Lower leg skin (tissue), 4 donors: ENCODE measurements at regions not wholly inside any gene's neighbourhood (a gene's known extent, or its start where the extent isn't known, plus 50 kb on each side); places are given as distances from the start of the nearest gene placed in this dataset.

Experiments used
- DNase-seq, 2 donors: peaks; one replicate each; pipeline ENCODE4 v3.0.0-alpha.2; 2019; ENCODE audit warnings: low spot score in 2 of 2
- H3K4me3 ChIP-seq: fragments of 200-600 bp; sonication (generic); 2 replicates; pipeline ENCODE4 v1.5.1; 2017; ENCODE audit warnings: mild to moderate bottlenecking, low read depth; ENCODE audit not compliant: poor library complexity, severe bottlenecking
- POLR2A ChIP-seq, 2 donors: fragments of 450-650 bp; IDR thresholded peaks; one replicate each; pipeline ENCODE4 v1.6.1; 2016 to 2017; ENCODE audit warnings: antibody characterized with exemption in 2 of 2, mild to moderate bottlenecking in 1 of 2, moderate library complexity in 1 of 2
- WGBS, 2 donors: methylation state at CpG; one replicate each; pipeline ENCODE4 v1.1.5; 2018; 5-methylcytosine and 5-hydroxymethylcytosine counted together
- intact Hi-C: fragments of 100-400 bp; cut with DNase I; formaldehyde crosslinking; loops from one replicate; pipeline ENCODE4 v1.15.0; 2023; ENCODE audit warnings: low total_unique reads
- TF ChIP-seq, protein P1 (sequence below), 3 donors: fragments of 450-650 bp; IDR thresholded peaks; one replicate each; pipeline ENCODE4 v1.5.1; 2016; ENCODE audit warnings: antibody characterized with exemption in 3 of 3, mild to moderate bottlenecking in 3 of 3, moderate library complexity in 2 of 3

- 17 to 38% methylated on average over 5 of the region's 5 CpGs for WGBS, 2 donors
- no peak for DNase-seq
- H3K4me3 ChIP-seq: no peak overlapping the region
- TF ChIP-seq, protein P1, sequence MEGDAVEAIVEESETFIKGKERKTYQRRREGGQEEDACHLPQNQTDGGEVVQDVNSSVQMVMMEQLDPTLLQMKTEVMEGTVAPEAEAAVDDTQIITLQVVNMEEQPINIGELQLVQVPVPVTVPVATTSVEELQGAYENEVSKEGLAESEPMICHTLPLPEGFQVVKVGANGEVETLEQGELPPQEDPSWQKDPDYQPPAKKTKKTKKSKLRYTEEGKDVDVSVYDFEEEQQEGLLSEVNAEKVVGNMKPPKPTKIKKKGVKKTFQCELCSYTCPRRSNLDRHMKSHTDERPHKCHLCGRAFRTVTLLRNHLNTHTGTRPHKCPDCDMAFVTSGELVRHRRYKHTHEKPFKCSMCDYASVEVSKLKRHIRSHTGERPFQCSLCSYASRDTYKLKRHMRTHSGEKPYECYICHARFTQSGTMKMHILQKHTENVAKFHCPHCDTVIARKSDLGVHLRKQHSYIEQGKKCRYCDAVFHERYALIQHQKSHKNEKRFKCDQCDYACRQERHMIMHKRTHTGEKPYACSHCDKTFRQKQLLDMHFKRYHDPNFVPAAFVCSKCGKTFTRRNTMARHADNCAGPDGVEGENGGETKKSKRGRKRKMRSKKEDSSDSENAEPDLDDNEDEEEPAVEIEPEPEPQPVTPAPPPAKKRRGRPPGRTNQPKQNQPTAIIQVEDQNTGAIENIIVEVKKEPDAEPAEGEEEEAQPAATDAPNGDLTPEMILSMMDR (IDR thresholded peaks at IDR 0.05): no peak
- no peak for TF ChIP-seq POLR2A (IDR thresholded peaks at IDR 0.05)
- intact Hi-C loops: no loop called here
These were observed 121.5 kb downstream of the CHST1 start for GRCh38 chr11:45543808-45544422.

DNA sequence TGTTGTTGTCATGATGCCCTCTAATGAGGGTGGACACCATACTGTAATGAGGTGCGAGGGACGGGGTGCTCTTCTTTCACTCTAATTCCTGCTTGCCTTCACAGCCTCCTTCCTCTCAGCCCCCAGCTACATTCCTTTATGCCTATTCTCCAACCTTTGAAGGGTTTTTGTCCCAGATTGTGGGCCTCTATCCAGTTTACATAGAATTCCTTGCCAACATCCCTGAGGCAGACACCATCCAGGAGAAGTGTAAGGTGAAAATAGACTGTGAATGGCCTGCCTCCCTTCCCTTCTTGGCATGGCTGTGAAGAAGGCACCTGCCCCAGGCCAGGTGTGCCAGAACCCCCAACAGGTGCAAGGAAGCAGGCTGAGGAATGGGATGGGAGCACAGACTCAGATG lies 122.3 kb downstream of the CHST1 start:
- TF ChIP-seq POLR2A (IDR thresholded peaks at IDR 0.05): no peak
- TF ChIP-seq, protein P1 (IDR thresholded peaks at IDR 0.05): no peak
- intact Hi-C loops: no loop called here

DNA sequence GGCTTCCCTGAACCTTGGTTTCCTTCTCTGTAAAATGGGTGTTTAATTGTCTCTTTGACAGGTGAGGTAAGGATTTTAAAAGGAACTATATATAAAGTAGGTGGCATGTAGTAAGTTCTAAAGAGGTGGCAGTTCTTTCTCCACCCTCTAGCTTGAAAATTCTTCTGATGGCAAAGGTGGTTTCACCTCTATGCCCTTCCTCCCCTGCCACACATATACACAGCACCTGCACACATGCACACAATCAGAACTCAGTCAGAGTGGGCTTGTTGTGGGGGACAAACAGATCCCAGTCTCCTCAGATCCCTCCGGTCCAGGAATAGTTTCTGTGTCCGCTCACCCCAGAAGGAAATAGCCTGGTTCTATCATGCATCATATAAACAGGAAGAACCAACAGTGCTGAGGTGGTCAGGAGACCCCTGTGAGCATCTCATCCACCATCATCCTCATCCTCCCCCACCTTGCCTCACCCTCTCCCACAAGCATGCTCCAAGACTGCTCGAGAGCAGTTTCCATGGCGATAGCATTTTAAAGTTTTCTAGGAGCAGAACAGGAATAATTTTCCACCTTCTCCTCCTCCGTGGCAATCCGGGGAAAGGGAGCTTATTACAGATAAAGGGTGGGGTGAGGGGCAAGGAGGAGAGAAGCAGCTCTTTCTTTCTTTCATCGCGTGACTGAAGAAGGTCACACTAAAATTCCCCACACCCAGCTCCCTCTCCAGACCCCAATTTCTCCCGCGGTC lies 123.6 kb downstream of the CHST1 start:
- intact Hi-C loops: no loop called here
- no peak for DNase-seq
- H3K4me3 ChIP-seq: no peak overlapping the region
- TF ChIP-seq, protein P1 (IDR thresholded peaks at IDR 0.05): no peak
- no peak for TF ChIP-seq POLR2A (IDR thresholded peaks at IDR 0.05)
- 66 to 68% methylated on average over 10 of the region's 10 CpGs for WGBS, 2 donors

More for the DNA sequence above, 122.3 kb downstream of the CHST1 start:
- WGBS, 2 donors: 69 to 74% methylated on average over 2 of the region's 2 CpGs
- no peak overlapping the region for H3K4me3 ChIP-seq
- no peak for DNase-seq

GRCh38 chr11:45538939-45539338 lies 126.5 kb downstream of the CHST1 start:
- no peak for TF ChIP-seq POLR2A (IDR thresholded peaks at IDR 0.05)
- TF ChIP-seq, protein P1 (IDR thresholded peaks at IDR 0.05): no peak
- H3K4me3 ChIP-seq: no peak overlapping the region
- intact Hi-C loops: no loop called here
- 49 to 53% methylated on average over 2 of the region's 2 CpGs for WGBS, 2 donors
- no peak for DNase-seq

DNA sequence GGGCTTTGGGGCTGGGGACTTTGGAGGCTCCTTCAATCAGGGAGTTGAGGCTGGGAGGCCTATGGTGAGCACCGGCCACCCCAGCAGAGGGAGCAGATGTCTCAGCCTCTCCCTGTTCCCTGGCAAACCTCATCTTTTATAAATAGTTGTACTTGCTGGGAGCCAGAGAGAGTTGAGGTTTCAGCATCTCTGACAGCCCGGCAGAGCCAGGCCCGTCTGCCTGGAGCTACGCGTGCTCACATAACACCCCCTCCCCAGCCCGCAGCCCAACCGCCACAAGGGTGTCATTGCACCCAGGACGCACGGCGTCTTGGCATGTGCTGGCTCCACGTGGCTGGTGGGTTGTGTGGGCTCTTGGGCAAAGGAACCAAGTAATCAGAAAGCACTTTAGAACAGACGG lies 127.1 kb downstream of the CHST1 start:
- no peak for DNase-seq
- TF ChIP-seq POLR2A (IDR thresholded peaks at IDR 0.05): no peak
- TF ChIP-seq, protein P1 (IDR thresholded peaks at IDR 0.05): no peak
- no peak overlapping the region for H3K4me3 ChIP-seq
- WGBS, 2 donors: 50 to 51% methylated on average over 12 of the region's 12 CpGs
- intact Hi-C loops: no loop called here
